GM18867 (cell line): ENCODE measurements at regions not wholly inside any gene's neighbourhood (a gene's known extent, or its start where the extent isn't known, plus 50 kb on each side); places are given as distances from the start of the nearest gene placed in this dataset.

ENCODE experiments used
- ATAC-seq: cut with Tn5 transposase; IDR thresholded peaks from one replicate; pipeline ENCODE4 v1.9.1; 2021; ENCODE audit warnings: mild to moderate bottlenecking, moderate library complexity; ENCODE audit not compliant: unreplicated experiment

- ATAC-seq, result no peak
Observed at GRCh38 chr11:111045407-111045803, 200.1 kb upstream of the POU2AF2 start.

- ATAC-seq, result no peak
Observed at GRCh38 chr11:111044751-111045406, 200.6 kb upstream of the POU2AF2 start.

- ATAC-seq, result no peak
Observed at GRCh38 chr11:111039982-111040381, 205.5 kb upstream of the POU2AF2 start.

- ATAC-seq, result no peak
Observed at GRCh38 chr11:111035746-111036145, 209.8 kb upstream of the POU2AF2 start.

GRCh38 chr11:111026241-111026640 lies 219.3 kb upstream of the POU2AF2 start:
- no peak for ATAC-seq

DNA sequence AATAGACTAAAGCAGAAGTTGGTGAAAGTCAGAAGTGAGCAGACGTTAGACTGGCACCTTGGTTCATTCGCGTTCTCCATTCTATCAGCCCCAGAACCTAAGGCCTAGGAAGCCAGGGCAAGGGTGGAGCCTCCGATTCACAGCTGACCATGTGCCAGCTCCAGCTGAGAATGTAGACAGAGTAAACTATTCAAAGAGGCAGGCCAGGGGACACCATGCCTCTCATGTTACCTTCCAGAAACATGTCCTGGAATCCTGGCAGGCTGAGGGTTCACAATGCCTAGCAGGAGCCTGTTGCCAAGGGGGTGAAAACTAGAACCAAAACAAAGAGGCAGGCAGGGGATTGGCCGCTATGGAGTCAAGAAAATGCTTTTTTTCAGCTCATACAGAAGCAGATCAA lies 224.4 kb upstream of the POU2AF2 start:
- no peak for ATAC-seq

DNA sequence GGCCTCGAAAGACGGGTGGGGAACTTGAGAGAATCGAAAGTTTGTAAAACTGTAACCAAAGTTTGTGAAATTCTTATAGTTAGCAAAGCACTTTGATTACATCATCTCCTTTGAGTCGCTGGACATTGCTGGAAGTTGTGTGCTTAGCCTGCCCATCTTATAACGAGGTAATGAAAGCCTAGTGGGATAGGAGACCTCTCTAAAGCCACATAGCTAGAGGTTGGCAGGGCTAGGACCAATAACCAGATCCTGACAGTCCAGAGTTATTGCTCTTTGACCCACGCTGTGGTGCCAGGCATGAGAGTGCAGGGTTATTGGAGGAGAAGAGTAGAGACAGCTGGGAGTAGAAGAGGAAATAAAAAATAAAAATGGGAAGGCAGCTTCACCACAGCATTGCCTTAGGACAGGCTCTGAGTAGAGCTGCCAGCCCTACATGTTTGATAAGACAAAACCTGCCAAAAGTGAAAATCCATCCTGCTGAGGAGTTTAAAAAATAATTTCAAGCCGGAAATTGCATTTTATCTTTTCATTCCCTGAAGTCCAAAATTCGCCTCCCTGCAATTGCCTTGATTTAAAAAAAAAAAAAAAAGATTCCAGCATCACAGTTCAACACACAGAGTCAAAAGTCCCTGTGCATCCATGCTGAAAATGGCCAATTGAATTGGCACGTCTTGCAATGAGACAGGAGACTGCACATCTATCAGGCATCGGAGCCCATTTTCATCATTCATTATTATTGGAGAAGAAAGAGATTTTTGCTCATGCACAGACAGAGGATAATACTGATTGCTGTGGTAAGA lies 225.5 kb upstream of the POU2AF2 start:
- ATAC-seq, result no peak

DNA sequence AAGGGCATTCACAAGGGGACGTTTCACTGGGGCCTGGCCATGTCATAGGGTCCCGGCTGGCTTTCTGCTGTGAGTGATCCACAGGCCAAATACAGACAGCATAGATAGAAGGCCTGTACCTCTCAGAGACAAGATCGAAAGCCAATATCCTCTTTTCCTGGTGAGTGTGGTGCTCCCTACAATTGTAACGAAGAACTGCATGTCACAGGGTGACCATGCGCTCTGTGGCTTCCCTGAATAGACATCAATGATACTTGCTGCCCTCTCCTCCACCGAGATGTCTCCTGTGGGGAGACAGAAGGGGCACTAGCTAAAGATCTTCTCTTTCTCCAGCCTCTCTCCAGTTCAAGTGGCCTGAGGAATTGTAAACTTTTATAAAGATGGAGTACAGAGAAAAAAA lies 226.1 kb upstream of the POU2AF2 start:
- no peak for ATAC-seq

DNA sequence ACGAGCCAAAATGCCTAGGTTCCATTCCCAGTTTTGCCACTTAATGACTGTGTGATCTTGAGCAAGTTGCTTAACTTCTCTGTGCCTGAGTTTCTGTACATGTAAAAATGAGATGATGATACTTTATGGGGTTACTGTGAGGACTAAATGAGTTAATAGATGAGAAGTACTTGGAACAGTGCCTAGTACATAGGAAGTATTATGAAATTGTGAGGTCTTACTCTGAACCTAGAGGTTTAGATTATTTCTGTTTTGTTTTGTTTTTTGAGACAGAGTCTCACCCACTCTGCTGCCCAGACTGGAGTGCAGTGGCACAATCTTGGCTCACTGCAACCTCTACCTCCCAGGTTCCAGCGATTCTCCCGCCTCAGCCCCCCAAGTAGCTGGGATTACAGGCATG lies 227.0 kb upstream of the POU2AF2 start:
- no peak for ATAC-seq

- no peak for ATAC-seq
Observed at GRCh38 chr11:111012491-111012890, 233.0 kb upstream of the POU2AF2 start.

DNA sequence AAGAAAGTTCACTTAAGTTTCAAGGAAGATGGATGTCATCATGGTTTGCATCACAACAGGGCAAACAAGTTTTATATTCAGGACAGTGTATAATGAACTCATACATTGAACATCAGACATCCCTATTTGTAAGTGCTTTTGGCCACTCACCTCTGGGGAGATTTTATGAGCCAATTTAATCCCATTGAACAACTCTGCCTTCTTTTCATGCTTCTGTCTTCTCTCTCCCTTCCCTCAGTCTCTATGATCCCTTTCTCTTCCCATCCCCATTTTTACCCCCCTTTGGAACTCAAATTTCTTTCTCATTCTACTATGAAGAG lies 234.3 kb upstream of the POU2AF2 start:
- ATAC-seq, result no peak

GRCh38 chr11:111010391-111011274 lies 234.9 kb upstream of the POU2AF2 start:
- no peak for ATAC-seq

DNA sequence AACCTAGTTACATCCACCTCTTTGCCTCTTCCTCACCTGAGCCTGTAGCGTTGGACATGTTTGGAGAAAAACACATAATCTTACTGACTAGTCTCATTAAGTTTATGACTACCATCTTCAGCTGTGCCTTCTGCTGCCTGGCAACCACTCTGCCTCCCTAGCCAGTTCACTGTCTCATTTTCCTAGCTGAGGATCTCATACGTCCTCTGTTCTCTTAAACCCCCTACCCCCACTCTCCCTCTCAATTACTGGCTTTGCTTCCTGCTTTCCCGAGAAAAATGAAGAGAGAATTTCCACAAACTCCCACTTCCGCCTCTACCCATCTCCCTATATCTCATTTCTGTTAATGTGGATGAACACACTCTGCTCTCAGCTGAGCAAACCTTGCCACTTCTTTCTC lies 239.3 kb upstream of the POU2AF2 start:
- ATAC-seq, result no peak

- no peak for ATAC-seq
Observed at GRCh38 chr11:111001986-111002611, 243.4 kb upstream of the POU2AF2 start.

DNA sequence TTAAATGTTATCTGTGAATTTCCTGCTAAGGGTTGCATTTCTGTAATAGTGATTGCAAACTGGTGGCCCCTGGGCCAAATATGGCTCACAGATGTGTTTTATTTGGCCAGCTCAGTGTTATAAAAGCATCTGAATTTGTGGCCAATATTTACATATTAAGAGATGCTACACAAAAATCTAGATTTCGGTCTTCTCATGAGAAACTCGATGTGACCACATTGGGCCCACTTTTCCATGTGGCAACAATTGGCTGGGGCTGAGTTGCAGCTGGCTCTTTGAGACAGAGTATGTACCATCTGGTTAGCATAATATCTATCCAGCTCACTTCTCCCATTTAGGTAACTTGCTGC lies 244.5 kb upstream of the POU2AF2 start:
- ATAC-seq, result no peak

DNA sequence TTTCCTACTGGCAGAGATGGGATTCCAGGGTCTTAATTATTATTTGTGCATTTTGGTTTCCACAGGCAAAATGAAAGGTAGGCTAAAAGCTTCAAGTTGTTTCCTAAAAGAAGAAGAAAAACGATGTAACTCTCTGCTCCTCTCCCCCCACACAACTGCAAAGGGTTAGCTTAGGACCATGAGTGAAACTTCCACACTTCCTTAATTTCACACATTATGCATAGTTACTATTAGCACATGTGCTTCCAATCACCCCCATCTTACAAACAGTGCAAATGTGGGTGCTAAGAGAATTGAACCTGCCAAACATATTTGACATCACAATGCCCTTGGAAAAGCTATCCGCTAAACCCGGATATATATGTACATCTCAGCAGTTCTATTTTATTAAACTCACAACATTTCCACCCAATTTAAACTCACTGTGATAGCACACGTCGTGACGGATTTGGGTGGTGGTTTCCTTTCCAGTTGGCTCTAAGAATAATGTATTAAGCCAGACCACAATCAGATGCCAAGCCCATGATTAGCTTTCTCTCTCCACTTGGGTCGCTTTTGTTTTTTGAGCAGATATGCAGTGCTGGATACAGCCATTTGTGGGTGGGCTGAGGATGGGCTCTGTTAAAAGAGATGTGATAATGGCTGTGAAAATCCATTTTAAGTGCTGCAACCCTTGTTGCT lies 245.0 kb upstream of the POU2AF2 start:
- no peak for ATAC-seq

DNA sequence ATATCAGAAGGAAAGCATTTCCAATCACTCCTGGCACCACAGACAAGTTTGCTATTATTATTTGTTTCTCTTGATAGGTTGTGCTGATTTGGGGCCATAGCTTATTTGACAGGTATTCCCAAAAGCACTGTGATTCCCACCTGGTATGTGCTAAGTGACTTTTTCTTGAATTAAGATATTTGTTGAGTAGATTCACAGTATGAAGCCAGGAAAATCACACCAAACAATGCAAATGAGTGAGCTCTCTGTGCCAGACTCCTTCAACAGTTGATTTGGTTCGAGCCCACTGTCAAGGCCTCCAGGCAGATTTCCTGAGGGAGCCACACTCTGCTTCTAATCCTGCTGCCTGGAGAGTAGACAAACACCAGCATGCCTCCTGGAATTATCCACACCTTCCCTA lies 253.0 kb upstream of the POU2AF2 start:
- no peak for ATAC-seq

- ATAC-seq, result no peak
Observed at GRCh38 chr11:110991661-110992355, 253.7 kb upstream of the POU2AF2 start.

DNA sequence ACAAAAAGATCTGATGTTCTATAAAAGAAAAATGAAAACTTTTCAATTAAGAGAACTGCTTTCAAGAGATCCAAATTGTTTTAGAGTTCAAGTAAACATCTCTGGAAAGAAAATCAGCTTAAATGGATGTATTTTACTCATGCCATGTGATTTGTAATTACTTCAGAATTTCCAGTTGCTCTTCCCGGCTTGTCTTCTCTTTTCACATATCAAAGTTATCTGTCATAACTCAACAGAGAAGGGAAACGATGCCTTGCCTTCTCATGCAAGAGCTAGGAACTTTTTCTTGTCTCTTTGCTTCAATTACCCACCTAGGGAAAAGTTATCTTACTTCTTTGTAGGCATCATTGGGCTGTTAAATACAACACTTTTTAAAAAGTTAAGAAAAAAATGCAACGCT lies 255.2 kb upstream of the POU2AF2 start:
- ATAC-seq, result no peak

- ATAC-seq, result no peak
Observed at GRCh38 chr11:110989428-110990133, 255.9 kb upstream of the POU2AF2 start.
